DMS53 treated with DMSO at 0.1 percent for 48 hours (cell line): ENCODE measurements at regions not wholly inside any gene's neighbourhood (a gene's known extent, or its start where the extent isn't known, plus 50 kb on each side); places are given as distances from the start of the nearest gene placed in this dataset.
A peak's percentile ranks its signal among the peaks of the same experiment; 100 is the strongest.

Experiments used
- DNase-seq: peaks from one replicate; lab custom pipeline; 2025; ENCODE audit not compliant: unreplicated experiment; lab: John Stamatoyannopoulos, UW

- DNase-seq = no peak
Measured at GRCh38 chr11:28704801-28705200, 596.6 kb downstream of the METTL15 start.

GRCh38 chr11:28703371-28703770 lies 595.2 kb downstream of the METTL15 start:
- peak; percentile 16 for DNase-seq

GRCh38 chr11:28702871-28703270 lies 594.7 kb downstream of the METTL15 start:
- no peak for DNase-seq

GRCh38 chr11:28702450-28702790 lies 594.2 kb downstream of the METTL15 start:
- DNase-seq = no peak

GRCh38 chr11:28701760-28702449 lies 593.7 kb downstream of the METTL15 start:
- peak; percentile 68 for DNase-seq

GRCh38 chr11:28699701-28700100 lies 591.5 kb downstream of the METTL15 start:
- no peak for DNase-seq

- no peak for DNase-seq
Measured at GRCh38 chr11:28697920-28698827, 590.0 kb downstream of the METTL15 start.

- DNase-seq = no peak
Measured at GRCh38 chr11:28696591-28696990, 588.4 kb downstream of the METTL15 start.

- no peak for DNase-seq
Measured at GRCh38 chr11:28690746-28691145, 582.6 kb downstream of the METTL15 start.

GRCh38 chr11:28684011-28684586 lies 575.9 kb downstream of the METTL15 start:
- no peak for DNase-seq

- DNase-seq = no peak
Measured at GRCh38 chr11:28679795-28680468, 571.7 kb downstream of the METTL15 start.

- no peak for DNase-seq
Measured at GRCh38 chr11:28677721-28678120, 569.5 kb downstream of the METTL15 start.

GRCh38 chr11:28675183-28675582 lies 567.0 kb downstream of the METTL15 start:
- DNase-seq = no peak

- DNase-seq = no peak
Measured at GRCh38 chr11:28674433-28675103, 566.4 kb downstream of the METTL15 start.

GRCh38 chr11:28673691-28674432 lies 565.7 kb downstream of the METTL15 start:
- no peak for DNase-seq

- DNase-seq = no peak
Measured at GRCh38 chr11:28671274-28671673, 563.1 kb downstream of the METTL15 start.

- DNase-seq = no peak
Measured at GRCh38 chr11:28666632-28667031, 558.4 kb downstream of the METTL15 start.

- DNase-seq = no peak
Measured at GRCh38 chr11:28659716-28660348, 551.6 kb downstream of the METTL15 start.

GRCh38 chr11:28657378-28658030 lies 549.3 kb downstream of the METTL15 start:
- DNase-seq = no peak
